HG03097 (cell line): ENCODE measurements at regions not wholly inside any gene's neighbourhood (a gene's known extent, or its start where the extent isn't known, plus 50 kb on each side); places are given as distances from the start of the nearest gene placed in this dataset.

Experiments
- ATAC-seq: cut with Tn5 transposase; IDR thresholded peaks from one replicate; pipeline ENCODE4 v1.9.1; 2021; ENCODE audit not compliant: unreplicated experiment, low FRiP score

DNA sequence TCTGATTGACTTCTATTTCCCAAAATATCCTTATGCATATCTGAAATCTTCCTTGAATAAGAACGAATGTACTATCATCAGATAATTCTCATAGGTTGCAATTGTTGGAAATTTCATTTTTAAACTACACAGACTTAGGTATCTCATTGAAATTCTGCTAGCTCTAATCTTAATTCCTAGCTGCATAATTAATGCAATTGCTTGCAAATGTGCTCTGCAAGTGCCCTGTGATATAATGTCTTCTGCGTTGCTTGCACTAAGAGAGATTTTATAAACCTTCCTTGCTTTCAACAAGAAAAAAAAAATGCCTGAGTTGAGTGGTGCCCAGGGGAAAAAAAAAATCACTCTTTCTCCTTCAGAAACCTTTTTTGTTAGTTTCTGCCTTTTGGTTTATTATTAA is 354.9 kb downstream of the TFAP2A start:
- no peak for ATAC-seq

DNA sequence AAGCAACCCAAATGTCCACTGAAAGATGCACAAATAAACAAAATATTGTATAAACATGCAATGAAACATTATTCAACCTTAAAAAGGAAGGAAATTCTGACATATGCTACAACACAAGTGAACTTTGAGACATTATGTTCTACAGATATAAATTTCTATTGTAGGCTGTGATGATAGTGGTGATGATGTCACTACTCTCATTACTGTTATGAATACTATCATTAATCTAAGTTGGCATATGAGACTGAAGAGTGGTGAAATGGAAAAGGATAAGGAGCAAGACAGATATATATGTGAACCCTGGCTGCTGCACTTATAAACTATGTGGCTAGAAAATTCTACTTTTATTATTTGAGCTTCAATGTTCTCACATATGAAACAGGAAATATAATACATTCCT is 360.2 kb downstream of the TFAP2A start:
- no peak for ATAC-seq

DNA sequence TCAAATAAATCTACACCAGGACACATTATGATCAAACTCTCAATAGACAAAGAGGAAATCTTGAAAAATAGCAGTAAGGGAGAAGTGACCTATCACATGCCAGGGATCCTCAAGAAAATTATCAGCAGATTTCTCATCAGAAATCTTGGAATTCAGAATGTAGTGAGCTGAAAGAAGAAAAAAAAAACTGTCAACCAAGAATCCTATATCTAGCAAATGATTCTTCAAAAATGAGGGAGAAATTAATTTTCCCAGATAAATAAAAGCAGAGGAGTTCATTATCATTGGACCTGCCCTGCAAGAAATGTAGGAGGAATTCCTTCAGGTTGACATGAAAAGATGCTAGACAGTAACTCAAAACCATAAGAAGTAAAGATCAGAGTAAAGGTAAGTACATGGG is 363.6 kb downstream of the TFAP2A start:
- ATAC-seq: no peak

DNA sequence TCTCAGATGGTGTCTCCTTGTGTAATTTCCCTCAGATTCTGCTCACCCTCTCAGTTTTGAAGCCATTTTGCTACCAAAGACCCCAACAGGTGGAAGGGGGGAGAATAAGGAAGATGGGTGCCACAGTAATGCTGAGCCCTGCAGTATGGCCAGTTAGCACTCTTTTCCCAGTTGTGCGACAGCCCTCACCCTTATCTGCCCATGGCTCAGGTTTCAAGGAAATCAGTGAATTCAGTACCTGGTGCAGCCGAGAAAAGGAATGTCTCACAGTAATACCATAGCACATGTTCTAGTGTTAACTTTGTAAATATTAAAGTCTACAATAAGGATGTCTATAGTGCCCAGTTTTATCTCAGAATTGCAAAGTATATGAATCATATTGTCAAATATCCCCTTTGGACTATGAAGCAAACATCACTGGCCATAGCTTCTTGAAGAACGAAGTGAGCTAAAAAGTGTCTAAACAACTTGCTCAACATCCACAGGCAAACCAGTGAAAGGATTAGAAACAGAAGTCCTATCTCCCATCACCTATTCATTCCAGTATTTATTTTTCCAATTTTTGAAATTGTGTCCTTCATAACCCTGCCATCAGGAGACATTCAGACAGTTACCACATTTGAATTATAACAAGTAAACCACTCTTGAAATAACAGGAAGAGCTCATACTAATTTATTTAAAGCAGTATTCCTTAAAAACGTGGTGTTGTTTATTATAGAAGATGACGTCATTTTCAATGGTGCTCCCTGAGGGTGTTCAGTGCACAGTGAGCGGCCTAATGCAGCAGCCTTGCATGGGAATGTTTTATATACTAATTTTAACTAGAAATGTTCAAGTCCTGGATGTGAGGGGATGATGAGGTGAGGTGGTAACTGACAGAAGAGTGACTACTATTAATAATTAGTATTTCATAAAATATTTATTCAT is 366.2 kb downstream of the TFAP2A start:
- ATAC-seq: no peak

DNA sequence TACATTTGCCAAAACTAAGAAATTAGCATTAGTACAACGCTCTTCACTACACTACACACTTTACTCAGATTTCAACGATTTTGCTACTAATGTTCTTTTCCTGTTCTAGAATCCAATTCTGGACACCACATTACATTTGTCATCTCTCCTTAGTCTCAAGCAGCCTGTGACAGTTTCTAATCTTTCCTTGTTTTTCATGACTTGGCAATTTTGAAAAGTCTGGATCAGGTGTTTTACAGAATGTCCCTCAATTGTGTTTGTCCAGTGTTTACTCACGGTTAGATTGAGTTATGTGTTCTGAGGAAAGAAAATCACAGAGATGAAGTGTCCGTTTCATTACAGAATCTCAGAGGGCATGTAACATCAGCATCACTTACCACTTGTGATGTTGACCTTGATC is 372.6 kb downstream of the TFAP2A start:
- no peak for ATAC-seq

DNA sequence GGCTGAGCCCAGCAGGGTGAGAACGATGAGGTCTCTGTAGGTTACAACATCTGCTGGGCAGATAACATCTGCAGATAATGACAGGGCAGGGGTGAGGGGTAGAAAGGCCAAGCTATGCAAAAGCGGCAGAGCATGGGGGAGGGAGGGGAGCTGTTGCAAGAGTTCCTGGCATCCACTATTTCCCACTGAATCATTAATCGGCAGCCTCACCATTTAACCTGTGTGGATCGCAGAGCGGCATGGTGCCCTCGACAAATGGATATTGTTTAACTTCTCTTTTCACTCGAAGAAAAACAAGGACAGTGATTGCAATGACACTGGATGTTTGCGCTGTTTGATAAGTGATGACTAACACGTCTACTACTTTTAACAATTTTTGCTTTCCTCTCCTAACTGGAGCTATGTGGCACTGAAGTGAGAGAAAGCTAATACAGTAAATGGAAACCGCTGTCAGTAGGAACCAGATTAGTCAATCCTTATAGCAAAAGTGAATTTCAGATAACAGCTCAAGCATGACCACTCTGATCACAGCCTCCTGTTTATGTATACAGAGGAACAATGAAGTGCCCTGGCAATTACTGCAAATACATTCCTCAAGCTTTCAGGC is 381.5 kb downstream of the TFAP2A start:
- ATAC-seq: no peak

DNA sequence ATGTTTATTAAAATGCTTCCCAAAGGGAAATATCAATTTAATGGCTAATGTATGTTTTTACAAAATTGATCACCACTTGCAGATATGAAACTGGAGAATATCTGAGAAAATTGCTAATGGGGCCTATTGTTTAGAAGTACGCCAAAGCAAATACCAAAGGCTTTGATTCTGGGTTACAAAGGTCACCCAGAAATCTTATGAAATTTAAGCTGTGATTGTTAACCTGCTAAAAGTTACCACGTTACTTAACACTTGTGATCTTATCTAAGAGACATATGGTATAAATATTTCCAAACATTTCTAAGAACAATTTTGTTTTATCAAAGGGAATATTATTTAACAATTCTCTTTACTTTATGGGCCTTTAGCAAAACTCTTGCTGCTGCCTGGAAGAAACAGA is 383.3 kb downstream of the TFAP2A start:
- no peak for ATAC-seq

DNA sequence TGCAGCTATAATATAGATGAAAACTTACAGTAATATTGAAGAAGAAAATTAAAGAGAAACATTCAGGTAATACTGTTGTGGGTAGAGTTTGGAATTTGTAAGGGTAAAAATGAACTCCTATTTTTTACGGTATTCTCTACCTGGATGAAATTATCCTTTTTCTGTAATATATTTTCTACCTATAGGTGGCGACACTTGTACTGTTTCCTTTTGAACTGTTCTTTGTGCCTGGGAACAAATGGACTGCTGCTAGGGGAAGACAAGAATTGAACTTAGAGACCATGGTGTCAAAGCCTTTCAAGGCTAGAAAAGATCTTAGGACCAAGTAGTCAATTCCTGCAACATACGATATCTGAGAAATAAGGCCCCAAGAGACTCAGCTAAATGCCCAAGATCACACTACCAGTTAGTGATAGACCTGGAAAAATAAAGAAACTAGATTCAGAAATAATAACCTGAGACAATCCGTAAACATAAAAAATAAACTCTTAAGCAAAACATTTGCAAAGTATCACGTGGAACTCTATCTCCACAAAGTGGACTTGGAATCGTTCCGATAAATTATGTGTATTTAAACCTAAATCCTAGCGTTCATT is 383.8 kb downstream of the TFAP2A start:
- no peak for ATAC-seq

DNA sequence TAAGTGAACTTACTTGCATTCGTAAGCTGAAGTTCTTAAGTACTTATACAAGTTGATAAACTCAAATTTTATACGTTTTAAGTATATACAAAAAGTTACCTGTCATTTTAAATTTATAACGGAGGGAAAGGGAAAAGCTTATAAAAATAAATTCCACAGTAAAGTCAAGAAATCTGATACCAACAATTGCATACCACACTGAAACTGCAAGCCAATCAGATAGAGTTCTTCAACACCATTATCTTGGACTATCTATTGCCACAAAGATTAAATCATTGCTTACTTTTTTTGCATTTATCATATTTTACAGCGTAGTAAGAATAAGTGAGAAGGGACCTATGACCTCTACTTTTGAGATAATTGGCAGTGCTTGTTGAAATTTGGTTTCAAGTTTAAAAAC is 386.7 kb downstream of the TFAP2A start:
- no peak for ATAC-seq

DNA sequence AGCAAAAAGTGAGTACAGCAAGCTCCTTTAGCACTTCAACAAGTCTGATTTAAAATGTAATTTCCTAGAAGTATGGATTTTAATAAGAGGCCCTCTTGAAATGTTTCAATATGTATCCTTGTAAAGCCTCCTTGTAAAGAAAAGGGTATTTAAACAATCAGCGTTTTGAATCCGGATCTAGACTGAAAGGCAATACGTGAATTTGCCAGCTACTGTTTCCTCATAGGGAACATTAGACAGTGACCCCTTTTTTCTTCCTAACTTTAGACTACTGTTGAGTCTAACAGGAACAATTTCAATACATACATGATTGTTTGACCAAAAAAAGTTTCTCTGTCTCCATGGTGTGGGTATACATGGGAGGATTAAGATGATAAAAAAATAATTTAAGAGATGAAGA is 395.0 kb downstream of the TFAP2A start:
- no peak for ATAC-seq

DNA sequence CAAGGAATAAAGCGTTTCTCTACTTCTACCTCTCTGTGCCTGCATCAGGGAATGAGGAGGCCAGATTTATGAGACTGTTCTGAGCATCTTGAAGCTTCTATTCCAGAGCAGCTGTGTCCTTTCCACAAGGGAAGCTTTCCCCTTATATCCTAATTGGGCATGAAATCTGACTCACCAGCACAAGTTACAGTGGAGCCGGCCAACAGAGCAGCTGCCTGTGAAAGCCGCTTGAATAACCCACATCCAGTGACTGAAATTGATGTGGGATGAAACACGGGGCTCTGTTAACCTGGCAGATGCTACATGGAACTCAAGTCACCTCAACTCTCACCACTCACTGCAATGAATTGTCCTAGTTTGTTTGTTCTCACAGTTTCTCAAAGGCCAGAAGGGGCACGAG is 400.3 kb downstream of the TFAP2A start:
- ATAC-seq: no peak

DNA sequence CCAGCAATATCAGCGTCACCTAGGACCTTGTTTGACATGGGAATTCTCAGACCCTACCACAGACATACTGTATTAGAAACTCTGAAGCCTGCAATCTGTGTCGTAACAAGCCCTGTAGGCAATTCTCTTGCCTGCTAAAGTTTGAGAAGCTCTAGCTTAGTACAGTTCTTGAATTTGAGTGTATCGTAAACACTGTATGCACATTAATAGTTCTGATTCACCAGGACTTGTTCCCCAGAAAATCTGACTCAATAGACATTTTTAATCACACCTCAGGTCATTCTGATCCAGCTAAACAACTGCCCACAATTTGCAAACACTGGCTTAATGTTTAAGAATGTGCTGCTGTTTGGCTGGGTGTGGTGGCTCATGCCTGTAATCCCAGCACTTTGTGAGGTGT is 414.3 kb downstream of the TFAP2A start:
- ATAC-seq: no peak

DNA sequence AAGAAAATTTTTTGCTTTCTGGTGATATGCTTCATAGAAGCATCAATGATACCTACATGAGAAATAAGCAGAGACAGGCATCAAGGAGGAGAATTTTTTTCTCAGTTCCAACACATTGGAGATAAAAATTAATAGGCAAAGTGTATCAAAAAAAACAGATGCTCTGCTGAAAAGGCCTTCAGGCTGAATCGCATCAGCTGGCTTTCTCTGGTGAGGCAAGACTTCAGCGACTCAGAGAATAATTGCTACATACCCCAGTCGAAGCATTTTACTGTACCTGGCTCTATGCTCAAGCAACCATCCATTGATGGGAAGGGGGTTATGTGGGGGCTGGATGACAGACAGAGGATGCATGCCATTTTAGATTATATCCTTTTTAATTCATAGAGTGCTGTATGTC is 415.1 kb downstream of the TFAP2A start:
- ATAC-seq: no peak

DNA sequence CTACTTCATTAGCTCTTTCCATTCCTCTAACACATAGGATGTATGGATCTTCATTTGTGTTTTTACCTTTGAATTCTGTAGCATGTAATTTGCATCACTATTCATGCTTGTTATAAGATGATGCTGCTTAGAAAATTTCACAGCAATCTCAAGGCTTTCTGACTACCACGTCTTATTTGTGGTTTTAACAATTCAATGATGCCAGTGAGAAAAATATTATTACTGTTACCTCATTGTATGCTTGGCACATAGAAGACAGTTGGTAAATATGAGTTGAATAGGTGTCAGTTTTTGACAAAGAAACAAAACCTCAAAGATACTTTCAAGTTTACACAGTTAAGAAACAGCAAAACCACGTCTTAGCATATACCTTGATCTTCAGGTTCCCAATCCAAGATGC is 428.6 kb downstream of the TFAP2A start:
- ATAC-seq: no peak

DNA sequence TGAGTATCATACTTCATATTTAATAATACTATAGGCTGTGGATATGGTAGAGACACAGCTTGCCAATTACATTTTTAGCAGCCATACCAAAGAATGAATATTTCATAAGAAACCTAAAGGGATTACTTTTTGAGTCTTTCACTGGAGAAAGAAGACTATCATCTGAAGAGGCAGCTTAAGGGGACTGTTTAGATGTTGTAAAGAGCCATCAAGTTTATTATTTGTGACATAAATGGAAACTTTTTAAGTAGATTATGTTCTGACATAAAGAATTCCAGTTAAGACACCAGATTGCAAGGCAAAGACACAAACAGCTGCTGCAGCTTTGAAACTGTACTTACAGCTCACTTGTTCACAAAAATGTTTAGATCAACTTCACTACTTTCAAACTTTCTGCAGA is 429.4 kb downstream of the TFAP2A start:
- no peak for ATAC-seq

DNA sequence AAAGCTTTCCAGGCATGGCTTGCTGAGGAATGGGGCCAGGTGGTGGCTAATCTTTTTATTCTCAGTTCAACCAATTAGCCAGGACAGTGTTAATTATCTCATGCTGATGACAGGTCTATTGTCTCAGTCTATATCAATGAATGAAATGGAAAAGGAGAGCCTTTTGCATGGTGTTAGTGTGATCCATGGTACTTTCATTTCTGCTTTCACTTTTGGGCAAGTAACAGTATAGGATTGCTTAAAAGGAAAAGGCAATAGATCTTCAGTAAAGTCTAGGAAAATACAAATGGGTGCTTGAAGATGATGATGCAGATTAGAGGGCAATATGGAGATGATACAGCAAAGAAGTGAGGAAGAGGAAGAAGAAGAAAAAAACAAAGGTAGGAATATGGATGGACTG is 430.3 kb downstream of the TFAP2A start:
- ATAC-seq: no peak

DNA sequence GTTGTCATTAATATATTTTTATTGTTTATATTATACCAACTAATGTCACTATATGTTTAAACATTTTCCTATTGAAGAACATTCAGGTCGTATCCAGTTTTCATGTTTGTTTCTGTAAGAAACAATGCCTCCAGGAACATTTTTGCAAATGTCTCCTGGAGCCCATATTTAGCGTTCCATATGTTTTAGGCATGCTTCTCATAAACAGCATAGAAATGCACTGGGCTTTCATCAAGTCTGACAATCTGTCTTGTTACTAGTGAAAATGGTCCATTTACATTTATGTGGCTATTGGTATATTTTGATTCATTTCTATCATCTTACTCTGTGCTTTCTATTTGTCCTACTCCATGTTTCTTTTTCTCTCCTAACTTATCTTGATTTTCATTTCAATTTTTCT is 431.7 kb downstream of the TFAP2A start:
- no peak for ATAC-seq

DNA sequence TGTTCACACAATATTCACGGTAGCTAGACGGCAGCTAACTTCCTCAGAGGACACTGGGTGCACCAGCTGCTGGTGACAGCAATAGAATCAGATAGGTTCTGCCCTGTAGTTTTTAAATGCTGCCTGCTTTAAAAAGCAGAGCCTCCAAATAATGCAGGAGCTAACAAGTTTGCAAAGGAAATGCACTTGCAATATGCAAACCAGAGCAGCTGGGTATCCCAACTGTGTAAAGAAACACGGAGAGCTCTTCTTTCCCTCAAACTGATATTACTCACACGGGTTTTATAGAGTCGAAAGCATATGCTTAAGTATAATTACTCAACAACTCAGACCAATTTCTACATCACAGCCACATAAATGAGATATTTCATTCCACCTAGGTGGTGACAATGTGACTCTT is 432.7 kb downstream of the TFAP2A start:
- ATAC-seq: no peak

DNA sequence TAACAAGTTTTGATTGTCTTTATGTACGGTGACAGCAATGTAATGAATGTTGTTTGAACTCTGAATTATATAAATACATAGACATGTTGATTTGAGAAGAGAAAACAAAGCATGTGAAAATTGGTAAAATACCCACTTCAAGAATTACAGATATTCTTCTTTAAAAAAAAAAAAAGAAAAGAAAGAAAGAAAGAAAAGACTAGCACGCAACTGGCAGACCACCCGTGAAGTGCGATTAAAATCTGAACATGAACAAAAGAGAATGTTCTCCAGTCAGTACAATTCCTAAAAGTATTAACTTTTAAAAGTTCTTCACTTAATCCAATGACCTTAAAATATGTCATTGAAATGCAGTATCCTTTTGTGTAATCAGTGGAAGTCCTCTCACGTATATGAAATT is 434.9 kb downstream of the TFAP2A start:
- no peak for ATAC-seq

DNA sequence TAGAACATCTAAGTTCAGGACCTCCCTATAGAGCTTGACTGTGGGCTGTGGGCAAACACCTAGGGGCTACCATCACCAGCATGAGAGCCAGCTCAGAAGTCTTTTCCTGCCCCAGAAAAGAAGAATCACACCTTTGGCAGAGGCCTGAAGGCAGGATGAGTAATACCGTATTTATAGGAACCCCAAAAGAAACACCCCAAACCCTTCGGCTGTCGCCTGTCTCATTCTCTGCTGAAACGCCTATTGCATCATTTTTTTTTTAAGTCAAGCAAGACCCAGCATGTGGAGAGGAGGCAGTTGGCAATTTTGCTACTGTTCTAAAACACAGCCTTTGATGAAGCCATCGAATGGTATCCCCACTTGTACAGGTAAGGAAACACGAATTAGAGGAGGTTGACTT is 436.4 kb downstream of the TFAP2A start:
- no peak for ATAC-seq

DNA sequence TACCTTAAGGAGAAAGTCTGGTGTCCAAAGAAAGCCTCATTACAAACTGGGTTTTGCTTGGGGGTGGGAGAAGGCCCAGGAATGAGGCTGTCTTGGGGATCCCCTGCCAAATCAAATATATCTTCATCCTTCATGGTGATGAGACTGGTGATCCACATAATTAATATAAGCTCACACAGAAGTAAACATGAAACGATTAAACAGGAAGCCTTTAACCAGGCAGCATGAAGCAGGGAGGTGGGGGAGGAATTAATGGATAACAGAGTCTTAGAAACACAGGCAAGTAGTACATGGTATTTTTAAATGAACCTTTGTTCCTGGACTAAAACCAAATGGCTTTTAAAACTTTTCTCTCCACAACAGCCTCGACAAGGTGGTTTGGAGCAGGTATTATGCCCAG is 437.5 kb downstream of the TFAP2A start:
- ATAC-seq: no peak

DNA sequence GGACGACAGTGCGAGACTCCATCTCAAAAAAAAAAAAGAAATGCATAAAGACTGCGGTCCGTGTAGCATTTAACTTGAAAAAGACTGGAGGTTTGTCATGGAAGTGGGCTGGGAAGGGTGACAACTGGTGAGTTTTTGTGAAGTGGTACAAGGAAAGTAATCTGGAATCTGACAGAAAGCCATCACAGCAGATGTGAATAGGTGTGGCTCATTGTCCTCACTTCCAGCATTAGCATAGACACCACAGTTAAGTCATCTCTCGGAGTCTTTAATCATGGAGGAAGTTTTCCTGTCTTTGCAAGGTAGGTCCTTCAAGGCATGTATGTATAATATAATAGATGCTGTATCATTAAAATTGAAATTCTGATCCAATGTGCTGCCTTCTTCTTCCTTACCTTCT is 453.2 kb downstream of the TFAP2A start:
- no peak for ATAC-seq
